ENCODE measurements at regions not wholly inside any gene's neighbourhood (a gene's known extent, or its start where the extent isn't known, plus 50 kb on each side); places are given as distances from the start of the nearest gene placed in this dataset.

DNA sequence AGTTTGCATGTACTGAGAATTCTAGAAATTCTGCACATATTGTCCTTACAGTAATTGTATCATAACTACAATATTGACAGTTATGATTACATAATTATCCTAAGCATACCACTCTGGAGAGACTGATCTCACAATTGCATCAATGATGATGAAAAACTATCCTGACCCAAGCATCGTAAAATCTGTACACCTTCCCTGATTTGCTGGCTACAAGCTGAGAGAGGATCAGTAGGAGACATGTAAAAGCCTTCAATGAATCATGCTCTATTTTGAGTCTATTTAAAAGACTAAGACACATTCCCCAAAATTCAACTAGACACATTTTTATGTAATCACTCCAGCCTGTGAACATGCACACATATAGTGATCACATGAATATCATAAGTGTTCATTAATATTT is 1833.8 kb downstream of the EFNA5 start:
- no peak for DNase-seq

DNA sequence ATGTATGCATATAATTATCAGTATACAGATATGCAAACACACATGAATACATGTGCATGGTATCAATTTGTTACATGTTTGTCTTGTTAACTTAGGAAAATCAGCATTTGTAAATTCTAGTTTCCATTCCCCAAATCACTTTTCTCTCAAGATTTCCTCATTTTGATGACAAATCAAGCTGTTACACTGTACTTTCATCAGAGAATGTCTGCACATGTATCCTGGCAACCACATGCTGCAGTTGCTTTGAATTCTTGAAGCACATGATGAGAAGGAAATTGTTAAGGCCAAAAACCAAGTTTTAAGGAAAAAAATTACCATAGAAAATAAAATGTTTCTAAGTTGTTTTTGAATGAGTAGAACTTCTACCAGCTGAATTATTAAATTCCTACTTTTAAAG is 1834.5 kb downstream of the EFNA5 start:
- DNase-seq: no peak

DNA sequence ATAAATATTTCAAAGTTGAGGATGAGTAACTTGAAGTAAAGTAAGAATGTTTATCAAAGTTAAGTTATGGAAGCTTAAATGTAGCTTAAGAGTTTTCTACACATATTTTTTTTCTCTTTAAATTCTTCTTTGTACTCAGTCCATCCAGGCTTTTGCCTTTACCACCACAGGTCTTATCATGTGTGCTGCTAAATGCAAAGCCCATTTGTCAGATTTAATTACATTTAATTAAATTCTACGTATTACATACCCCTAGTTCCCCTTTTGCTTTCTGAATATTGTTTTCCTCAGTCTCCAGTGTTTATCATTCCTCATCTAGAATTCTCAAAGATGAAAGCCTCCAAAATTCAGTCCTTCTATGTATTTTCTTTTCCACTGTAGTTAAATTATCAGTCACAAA is 1841.9 kb downstream of the EFNA5 start:
- no peak for DNase-seq

DNA sequence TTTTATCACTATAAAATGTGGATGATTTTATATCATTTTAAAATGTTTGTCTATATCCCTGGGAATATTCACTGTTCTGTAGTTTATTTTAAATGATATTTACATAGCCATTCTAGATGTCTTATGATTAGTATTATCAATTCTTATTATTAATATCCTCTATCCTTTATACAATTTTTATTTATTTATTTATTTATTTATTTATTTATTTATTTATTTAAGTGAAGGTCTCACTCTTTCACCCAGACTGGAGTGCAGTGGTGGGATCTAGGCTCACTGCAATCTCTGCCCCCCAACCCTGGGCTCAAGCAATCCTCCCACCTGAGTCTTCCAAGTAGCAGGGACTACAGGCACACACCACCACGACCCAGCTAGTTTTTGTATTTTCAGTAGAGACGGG is 1848.9 kb downstream of the EFNA5 start:
- DNase-seq: no peak

DNA sequence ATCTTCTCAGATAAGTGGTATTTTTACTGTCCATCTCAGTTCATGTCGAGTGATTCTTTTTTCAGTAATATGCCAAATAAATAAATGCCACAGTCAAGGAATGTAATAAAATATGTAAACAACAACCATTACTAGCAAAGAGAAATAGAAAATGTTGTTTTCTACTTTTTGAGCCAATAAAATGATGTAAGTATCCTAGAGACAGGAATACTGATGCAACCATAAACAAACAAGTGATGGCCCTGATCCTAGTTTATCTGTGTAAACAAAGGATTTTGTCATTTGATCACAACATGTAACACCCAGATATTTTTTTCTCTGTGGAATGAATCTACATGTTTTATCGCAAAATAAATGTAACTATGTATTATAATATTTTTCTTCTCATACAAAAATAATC is 1852.8 kb downstream of the EFNA5 start:
- DNase-seq: no peak

DNA sequence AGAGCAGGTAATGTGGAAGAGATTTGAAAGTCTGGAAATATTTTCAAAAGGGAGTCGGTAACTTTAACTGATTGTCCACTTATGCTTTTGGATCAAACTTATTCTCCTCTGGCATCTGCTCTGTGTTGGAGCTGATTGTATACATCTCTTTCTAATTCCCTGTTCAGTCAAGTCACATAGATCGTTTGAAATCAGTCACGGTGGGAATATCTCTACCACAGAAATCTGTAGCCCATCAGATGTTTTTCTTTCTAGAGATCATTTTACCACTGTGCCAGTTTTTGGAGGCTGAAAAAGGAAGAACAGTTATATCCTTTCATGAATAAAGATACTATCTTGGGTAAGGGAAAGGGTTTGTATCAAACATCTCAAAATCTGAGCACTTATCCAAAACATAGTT is 1853.3 kb downstream of the EFNA5 start:
- DNase-seq: no peak

DNA sequence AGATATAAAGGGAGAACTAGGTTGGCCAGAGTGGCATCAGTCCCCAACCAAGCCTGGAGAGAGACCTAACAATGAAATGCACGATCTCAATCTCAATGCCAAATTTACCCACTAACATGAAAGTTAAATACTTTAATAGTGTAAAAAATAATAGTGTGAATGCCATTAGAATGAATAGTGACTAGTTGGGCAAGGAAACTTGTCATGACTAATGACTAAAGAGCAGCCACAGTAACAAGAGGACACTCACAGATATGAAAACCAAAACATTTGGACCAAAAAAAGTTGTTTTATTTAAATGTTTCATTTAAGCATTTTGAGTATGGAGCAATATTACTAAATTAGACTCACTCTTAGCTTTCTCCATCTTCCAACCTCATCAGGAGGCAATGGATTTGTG is 1853.8 kb downstream of the EFNA5 start:
- no peak for DNase-seq

DNA sequence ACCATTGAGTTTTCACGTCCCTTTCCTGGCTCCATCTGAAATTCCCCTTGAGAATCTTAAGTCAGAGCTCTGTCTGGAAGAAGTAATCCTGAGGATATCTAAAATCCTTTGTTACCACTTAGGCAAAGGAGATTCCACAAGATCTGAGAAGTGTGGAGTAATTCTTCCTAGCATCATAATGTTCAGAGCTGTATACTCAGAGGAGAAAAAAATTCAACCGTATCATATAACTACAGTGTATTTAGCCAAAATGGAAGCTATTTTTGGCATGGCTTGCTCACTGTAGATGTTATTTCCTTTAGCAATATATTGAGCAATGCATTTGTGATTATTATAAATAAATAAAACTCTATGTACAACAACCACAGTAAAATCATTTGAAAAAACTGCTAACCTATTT is 1858.4 kb downstream of the EFNA5 start:
- DNase-seq: no peak

DNA sequence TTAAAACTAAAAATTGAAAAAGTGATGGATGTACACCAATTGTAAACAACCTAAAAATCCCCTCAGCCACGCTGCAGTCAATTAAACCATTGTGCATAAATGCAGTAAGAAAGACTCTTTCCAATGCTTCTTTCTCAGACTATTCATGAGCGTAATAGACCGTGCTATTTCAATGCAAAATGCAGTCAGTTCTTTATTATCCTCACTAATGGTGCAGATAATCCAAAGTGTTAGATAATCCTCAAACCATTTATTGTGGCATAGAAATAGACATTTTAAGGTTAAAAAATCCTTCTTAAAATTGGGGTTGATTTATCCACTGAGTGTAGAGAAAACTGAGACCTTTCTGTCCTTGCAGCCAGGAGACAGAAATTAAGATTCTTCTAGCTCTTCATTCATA is 1862.8 kb downstream of the EFNA5 start:
- no peak for DNase-seq

DNA sequence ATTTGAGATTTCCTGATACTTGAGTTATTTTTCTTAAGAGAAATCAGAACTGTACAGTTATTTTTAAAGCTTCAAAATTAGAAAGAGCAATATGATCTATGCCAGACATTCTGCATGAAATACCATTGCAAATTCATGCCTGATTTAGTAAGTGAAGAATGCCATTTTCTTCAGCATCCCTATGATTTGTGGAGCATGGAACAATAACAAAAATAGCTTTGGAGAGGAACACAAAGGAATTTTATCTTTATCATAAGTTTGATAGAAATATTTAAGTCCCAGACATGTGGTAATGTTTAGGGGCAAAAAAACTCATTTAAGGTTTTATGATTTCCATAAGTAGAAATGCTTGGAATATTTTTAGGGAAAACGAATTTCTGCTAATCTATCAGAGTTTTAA is 1863.4 kb downstream of the EFNA5 start:
- DNase-seq: no peak

DNA sequence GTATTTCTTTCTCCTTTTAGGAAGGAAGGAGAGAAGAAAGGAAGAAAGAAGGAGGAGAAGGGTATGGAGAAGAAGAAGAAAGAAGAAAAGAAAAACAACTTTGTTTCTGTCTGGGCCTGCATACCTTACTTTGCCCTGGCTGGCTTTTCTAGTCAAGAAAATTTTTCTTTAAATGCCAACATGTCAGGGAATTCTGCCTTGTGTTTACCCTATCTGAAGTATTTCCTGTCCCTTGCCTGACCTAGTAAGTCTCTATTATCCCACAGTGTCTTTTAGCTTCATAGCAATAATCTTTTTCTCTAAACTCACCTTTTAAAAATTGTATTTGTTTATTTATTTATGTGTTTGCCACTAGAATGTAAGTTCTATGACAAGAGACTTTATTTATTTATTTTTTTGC is 1864.1 kb downstream of the EFNA5 start:
- DNase-seq: no peak

DNA sequence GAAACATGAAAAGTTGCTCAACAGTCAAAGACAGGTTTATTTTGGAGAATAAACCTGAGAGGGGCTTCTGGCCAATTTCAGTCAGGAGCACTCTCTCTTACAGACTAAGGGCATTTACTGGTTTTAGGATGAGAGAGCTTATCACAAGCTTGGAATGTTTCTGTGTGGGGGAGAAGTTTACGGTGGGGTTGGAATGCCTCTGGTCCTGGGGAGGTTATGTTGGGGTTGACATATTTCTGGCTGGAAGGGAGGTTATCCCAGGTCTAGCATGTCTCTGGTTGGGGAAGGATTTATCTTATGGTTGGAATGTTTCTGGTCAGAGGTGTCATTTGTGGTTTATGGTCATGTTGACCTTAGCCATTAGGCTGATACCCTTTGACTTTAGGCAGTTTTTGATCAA is 1867.3 kb downstream of the EFNA5 start:
- no peak for DNase-seq

DNA sequence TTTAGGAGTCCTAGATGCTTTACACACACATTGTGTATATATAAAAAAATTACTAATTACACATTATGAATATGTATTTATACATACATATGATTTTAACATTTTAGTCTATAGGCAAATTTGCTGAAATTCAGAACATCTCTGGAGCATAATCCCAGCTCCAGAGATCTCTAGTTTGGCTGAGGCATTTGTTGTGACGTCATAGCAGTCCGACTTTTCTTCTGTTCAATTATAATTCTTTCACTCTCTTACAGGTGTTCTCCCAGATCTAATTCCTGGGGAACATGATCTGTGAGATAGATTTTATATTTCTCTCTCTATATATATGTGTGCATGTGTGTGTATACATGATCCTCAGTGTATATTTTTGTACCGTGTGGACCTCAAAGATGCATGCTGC is 1876.2 kb downstream of the EFNA5 start:
- DNase-seq: no peak

DNA sequence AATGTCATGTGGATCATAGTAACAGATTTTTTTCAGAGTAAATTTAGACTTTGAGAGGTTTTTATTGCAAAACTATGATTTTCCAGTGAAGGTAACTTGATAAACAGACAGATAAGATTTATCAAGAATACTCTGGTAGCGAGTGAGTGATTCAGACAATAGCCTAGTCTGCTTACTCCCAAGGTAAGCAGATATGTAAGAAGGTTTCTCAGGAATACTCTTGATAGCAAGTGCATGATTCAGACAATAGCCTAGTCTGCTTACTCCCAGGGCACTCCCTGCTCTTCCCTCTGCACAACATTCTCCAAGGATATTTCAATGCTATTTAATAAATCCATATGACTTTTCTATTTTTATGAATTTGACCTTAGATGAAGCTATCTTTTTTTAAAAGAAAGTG is 1881.5 kb downstream of the EFNA5 start:
- DNase-seq: no peak

DNA sequence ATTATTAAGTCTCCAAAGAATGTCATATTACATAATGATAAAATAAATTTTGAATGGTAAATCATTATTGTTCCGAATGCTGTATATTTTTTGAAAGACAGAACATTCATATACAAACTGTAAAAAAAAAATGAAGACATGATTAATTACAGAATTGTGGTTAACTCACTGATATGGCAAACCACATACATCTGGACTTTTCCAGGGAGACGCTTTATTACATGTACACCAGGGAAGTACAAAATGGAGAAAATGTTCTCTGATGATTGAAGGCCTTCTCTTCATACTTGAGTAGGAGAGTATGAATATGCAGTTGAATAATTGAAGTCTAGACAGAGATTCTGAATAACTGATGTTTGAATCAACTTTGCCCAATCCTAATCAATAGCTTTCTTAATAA is 1886.9 kb downstream of the EFNA5 start:
- no peak for DNase-seq

DNA sequence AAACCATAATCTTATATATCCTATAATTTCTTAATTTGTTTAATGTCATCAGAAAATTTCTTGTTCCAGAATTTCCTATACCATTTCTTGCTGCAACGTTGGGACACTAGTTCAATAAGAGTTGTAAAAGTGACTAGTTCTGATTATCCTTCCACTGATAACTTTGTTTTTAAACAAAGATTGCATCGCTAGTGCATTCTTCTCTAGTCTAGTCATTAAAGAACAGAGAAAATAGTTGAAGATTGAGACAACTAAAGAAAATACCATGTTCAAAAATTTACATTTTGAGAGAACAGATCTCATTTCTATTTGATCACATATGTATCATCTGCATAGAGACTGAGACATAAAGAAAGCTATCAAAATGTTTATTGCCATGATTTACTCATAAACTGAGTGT is 1888.2 kb downstream of the EFNA5 start:
- DNase-seq: no peak

DNA sequence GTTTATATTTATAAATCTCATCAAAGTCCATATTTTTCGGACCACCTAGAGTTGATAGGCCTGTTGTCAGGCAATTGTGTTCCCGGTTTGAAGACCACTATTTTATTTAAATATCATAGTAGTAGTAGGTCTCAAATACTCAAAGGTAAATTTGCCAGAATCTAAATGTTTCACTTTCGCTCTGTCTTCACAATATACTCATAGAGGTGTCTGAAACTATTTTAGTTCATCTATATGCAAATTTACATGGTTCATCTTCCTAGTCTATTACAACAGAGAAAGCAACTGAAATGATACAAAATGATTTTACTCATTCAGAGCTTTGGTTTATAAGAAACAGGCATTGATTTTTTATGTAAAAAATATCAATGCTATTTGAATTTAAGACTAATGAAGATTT is 1897.5 kb downstream of the EFNA5 start:
- DNase-seq: no peak

DNA sequence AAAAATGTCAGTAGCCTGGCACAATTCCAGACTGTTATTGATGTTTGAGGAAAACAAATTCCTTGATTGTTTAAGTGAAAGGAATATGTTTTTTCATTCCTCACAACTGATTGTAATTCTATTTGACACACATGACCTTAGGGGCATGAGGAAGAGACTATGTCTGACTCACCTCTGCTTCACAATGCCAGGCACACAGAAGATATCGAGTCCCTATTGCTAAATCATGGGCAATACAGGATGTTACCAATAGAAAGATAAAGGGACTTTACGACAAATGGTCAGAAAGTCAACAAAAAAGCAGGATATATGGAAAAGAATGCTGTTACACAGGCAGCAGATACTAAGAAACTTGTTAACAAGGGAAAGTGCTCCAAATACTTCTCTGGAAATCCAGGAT is 1903.5 kb downstream of the EFNA5 start:
- DNase-seq: no peak

DNA sequence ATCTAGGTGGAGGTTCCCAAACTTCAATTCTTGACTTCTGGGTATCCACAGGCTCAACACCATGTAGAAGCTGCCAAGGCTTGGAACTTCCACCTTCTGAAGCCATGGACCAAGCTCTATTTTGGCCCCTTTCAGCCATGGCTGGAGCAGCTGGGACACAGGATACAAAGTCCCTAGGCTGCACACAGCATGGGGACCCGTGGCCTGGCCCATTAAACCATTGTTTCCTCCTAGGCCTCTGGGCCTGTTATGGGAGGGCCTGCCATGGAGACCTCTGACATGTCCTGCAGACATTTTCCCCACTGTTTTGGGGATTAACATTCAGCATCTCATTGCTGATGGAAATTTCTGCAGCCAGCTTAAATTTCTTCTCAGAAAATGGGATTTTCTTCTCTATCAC is 1908.0 kb downstream of the EFNA5 start:
- DNase-seq: no peak

DNA sequence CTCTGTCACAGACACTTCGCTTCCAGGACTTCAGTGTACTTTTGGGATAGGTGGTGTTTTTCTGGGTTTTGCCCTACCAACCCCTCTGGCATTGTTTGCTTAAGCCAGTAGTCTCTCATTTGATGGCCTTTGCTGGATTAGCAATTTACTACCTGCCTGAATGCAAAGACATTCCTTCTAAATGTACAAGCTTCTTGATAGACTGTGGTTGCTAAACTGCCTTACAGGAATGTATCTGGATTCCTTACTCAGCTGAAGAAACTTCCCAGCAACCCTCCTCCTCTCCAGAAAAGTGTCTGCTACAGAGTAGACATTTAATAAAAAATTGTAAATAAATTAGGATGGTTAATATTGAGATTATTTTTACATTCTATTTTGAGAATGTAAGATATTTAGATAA is 1916.7 kb downstream of the EFNA5 start:
- no peak for DNase-seq

DNA sequence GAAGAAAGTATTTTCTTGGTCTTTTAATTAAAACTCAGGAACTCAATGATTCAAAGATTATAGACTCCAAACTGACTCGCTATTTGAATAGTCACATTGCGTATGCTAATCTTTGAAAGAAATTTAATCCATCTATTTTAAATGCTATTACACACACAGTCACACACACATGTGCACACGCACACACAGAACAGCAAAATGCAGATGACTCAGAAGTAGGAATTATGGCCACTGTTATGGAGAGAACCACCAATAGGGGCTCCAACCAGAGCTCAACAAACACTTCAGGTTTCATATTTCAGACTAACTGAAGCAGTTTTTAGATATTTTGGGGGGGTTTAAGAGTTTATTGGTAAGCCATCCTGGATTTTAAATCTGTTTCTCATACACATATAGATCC is 1917.9 kb downstream of the EFNA5 start:
- no peak for DNase-seq

DNA sequence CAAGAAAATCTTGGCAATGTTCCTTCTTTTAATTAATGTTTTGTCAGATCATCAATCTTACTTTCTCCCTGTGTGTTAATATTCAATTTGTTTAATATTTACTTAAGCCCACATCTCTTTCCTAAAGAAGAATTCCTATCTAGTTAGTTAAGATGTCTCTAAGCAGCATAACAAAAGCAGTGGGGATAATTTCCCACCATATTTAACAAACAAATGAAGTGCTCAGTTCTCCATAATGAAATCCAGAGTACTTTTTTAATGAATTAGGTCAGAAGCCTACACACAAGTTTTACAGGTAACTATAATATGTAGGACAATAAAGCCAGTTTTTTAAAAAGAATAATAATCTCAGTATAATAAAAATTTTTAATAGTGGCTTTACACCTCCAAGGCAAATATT is 1918.8 kb downstream of the EFNA5 start:
- no peak for DNase-seq

DNA sequence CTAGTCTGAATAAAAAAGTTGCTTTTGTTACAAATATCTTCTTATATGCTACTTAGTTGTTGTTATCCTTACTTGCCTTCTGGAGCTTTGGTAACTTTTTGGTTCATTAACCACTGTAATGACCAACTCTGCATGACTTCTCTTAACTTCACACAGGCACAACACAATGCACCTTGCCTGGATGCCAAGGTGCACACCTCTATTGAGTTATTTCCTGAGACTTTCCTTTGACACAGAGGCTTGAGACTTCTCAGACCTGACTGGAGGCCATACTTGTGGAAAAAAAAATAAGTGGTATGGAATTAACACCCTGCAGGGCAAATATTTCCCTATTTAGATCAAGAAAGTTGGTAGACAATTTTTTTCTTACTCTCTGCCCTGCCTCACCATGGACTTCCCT is 1925.6 kb downstream of the EFNA5 start:
- DNase-seq: no peak

DNA sequence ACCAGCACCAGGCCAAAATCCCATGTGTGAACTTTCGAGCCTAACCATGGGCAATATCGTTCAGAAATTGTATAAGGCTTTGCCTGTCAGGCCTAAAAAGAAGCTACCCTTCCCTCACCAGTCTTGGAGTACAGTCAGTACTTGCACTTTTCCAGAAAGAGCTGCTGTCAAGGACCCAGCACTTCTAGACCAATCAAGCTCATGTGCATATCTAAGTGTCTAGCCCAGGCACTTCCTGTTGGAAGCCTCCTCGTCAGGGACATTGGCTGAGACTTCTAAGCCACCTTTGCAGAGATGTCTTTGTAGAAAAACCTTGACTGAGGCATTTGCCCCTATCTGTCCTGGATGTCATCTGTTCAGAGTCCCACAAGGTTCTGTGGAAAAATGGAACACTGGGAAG is 1930.5 kb downstream of the EFNA5 start:
- no peak for DNase-seq

DNA sequence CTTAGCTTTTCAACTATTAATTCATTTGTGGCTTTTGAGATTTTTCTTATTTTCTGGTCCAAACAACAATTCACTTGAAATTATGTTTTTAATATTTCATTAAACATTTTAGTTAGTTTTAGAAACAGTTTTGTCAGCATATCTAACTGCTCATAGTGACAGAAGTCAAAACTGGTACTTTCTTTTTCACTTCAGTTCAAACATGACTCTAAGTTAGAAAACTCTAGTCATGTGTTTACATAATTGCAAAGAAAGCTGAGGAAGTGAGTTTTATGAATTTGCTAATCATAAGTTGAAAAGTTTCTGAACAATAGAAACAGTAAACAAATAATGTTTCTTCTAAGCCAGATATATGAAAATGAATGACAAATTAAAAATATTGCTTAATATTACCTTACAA is 1931.0 kb downstream of the EFNA5 start:
- DNase-seq: no peak

DNA sequence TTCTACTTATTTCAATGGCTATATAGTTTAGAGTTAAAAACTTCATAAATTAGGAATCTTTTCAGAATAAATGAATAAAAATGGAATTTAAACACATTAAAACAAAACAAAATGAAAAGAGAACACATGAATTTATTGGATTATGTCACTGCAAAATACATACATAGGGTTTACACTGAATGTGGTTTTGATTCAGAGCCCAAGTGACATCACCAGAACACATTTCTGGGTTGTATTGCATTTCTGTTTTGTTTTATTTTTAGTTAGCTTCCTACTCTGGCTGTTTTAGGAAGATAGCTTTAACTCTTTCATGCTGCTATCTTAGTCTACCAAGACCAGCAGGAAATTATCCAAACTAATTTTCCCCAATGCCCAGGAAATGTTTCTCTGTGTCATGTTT is 1935.0 kb downstream of the EFNA5 start:
- no peak for DNase-seq

DNA sequence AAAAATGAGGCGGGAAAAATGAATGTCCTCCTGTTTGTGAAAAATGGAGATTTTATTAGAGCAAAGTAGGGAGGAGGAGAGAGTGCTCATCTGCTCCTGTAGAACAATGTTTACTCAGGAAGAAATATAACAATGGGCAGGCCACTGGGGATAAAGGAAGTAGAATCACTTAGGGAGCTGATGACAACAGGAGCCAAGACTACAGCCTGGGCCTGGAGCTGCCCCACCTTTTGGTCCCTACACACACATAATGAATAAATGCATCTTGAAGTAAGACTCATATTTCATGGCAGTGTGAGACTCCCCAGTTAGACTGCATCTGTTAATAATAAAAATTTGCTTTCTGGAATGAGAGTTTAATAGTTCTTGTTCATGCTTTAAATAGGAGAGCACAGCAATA is 1939.8 kb downstream of the EFNA5 start:
- no peak for DNase-seq
